ENCODE measurements at regions not wholly inside any gene's neighbourhood (a gene's known extent, or its start where the extent isn't known, plus 50 kb on each side); places are given as distances from the start of the nearest gene placed in this dataset.

DNA sequence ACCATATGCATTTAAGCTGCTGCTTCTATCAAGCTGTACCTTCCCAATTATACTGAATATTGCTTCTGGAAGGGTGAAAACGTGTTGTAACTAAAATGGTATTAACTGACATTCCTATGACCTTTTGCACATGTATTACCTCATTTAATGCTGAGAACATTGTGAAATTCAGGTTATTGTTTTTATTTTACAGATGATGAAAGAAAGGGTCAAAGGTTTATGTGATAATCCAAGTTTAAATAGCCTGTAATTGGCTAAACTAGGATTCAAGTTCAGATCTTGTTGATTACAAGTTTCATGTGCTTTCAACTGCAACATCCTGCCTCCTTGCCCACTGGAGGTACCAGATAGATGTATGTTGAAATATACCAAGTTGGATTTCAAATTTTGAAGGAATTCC, 433.3 kb upstream of the PRICKLE1 start:
- WGBS, 2 donors: 54 to 60% methylated on average over 1 of the region's 1 CpG
- TF ChIP-seq, protein P1, sequence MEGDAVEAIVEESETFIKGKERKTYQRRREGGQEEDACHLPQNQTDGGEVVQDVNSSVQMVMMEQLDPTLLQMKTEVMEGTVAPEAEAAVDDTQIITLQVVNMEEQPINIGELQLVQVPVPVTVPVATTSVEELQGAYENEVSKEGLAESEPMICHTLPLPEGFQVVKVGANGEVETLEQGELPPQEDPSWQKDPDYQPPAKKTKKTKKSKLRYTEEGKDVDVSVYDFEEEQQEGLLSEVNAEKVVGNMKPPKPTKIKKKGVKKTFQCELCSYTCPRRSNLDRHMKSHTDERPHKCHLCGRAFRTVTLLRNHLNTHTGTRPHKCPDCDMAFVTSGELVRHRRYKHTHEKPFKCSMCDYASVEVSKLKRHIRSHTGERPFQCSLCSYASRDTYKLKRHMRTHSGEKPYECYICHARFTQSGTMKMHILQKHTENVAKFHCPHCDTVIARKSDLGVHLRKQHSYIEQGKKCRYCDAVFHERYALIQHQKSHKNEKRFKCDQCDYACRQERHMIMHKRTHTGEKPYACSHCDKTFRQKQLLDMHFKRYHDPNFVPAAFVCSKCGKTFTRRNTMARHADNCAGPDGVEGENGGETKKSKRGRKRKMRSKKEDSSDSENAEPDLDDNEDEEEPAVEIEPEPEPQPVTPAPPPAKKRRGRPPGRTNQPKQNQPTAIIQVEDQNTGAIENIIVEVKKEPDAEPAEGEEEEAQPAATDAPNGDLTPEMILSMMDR (IDR thresholded peaks at IDR 0.05): no peak
- TF ChIP-seq POLR2A (IDR thresholded peaks at IDR 0.05): no peak
- intact Hi-C loops (cut with DNase I; ENCODE audit: low total_unique reads): no loop called here
- H3K4me3 ChIP-seq (ENCODE audit: low read depth, poor library complexity, severe bottlenecking): no peak overlapping the region
- DNase-seq (ENCODE audit: low spot score in 2 of 2): no peak

DNA sequence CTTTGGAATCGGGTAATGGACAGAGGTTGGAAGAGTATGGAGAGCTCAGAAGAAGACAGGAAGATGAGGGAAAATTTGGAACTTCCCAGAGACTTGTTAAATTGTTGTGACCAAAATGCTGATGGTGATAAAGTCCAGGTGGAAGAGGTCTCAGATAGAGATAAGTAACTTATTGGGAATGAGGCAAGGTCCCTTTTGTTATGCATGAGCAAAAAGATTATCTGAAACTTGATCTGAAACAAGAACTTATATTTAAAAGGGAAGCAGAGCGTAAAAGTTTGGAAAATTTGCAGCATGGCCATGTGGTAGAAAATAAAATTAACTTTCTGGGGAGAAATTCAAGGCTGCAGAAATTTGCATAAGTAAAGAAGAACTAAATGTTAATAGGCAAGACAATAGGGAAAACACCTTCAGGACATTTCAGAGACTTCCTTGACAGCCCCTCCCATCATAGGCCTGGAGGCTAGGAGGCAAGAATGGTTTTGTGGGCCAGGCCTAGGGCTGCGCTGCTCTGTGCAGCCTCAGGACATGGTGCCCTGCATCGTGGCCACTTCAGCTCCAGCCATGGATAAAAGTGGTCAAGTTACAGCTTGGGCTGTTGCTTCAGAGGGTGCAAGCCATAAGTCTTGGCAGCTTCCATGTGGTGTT, 425.7 kb upstream of the PRICKLE1 start:
- TF ChIP-seq POLR2A (IDR thresholded peaks at IDR 0.05): no peak
- TF ChIP-seq, protein P1 (IDR thresholded peaks at IDR 0.05): no peak
- intact Hi-C loops (cut with DNase I; ENCODE audit: low total_unique reads): no loop called here
- H3K4me3 ChIP-seq (ENCODE audit: low read depth, poor library complexity, severe bottlenecking): no peak overlapping the region
- no peak for DNase-seq (ENCODE audit: low spot score in 2 of 2)
- 87 to 95% methylated on average over 4 of the region's 4 CpGs for WGBS, 2 donors

DNA sequence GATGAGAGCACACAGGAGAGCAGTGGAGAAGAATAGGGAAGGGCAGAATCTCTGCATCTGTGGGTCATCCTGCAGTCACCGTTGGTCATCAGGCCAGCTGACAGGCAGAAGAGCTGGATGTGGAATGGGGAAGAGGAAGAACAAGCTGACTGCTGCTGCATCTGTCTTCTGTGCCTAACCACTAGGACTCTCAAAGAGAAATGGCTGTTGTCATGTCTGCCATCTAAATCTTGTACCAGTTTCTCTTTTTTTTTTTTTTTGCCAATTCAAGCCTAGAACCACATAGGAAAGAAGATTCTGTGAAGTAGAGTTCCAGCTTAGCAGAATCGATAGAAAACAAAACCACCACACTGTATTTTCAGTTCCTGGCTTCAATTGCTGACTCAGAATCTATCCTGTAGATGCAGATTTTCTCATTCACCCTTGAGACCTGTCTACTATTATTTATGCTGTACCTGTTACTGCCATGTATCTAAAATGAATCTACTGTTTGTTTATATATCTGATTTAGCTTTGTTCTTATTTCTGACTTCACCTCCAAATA, 421.9 kb upstream of the PRICKLE1 start:
- 67 to 76% methylated on average over 2 of the region's 2 CpGs for WGBS, 2 donors
- no peak for DNase-seq (ENCODE audit: low spot score in 2 of 2)
- intact Hi-C loops (cut with DNase I; ENCODE audit: low total_unique reads): no loop called here

DNA sequence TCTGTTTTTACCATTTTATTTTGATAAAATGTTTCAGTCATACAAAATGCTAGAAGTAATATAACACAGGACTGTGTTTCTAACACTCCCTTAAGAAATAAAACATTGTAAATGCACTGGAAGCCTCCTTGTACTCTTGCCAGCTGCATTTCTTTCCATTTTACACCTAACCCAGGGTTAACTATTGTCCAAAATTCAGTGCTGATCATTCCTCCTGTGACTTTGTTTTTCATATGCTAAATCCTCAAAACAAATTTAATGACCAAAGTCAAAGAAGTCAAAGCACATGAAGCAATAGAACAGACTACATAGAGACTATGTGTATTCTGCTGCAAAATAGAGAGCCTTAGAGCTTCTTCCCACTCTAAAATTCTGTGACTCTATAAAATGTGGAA, 420.3 kb upstream of the PRICKLE1 start:
- intact Hi-C loops (cut with DNase I; ENCODE audit: low total_unique reads): no loop called here
- no peak for DNase-seq (ENCODE audit: low spot score in 2 of 2)
- no peak overlapping the region for H3K4me3 ChIP-seq (ENCODE audit: low read depth, poor library complexity, severe bottlenecking)
- TF ChIP-seq, protein P1 (IDR thresholded peaks at IDR 0.05): no peak
- no peak for TF ChIP-seq POLR2A (IDR thresholded peaks at IDR 0.05)

More for the DNA sequence above, 421.9 kb upstream of the PRICKLE1 start:
- H3K4me3 ChIP-seq (ENCODE audit: low read depth, poor library complexity, severe bottlenecking): no peak overlapping the region
- TF ChIP-seq POLR2A (IDR thresholded peaks at IDR 0.05): no peak

DNA sequence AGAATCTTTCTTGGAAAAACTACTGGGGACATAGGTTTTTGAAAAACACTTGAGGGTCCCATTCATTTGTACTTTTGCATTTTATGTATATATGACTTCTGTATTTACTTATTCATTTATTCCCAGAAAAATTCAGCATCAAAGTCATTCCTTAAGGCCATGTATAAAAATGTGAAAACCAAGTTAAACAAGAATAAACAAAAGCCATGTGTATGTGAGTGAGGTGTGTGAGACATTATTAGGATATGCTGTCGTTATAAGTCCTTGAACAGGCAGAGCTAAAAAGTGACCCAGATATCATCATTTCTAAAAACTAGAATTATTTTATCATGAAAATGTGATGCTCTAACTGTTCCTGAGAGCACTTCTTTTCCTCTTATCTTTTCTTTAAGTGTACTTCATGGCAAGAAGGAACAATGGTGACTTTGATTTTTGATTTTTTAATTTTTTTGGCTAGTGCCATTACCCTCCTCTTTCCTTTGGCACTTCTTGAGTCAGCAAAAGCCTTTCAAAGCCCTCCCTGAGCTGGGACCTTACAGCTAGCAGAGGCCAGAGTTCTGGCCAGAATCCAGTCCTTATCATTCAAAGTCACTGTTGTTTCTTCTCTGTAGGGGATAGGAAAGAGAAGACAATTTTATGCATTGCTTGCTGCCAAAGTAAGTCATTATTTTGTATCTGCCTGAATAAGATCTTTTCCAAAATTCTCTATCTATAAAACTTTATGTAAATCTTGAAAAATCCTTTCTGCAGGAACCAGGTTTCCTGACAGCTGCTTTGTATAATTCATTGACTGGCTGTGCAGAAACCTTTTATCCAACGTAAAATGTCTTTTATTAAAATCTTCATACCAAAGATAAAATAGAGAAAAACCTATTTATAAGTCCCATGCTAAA, 419.7 kb upstream of the PRICKLE1 start:
- TF ChIP-seq, protein P1 (IDR thresholded peaks at IDR 0.05): no peak
- no peak for TF ChIP-seq POLR2A (IDR thresholded peaks at IDR 0.05)
- intact Hi-C loops (cut with DNase I; ENCODE audit: low total_unique reads): no loop called here
- no peak for DNase-seq (ENCODE audit: low spot score in 2 of 2)
- WGBS, 2 donors: 67 to 79% methylated on average over 2 of the region's 2 CpGs
- no peak overlapping the region for H3K4me3 ChIP-seq (ENCODE audit: low read depth, poor library complexity, severe bottlenecking)

DNA sequence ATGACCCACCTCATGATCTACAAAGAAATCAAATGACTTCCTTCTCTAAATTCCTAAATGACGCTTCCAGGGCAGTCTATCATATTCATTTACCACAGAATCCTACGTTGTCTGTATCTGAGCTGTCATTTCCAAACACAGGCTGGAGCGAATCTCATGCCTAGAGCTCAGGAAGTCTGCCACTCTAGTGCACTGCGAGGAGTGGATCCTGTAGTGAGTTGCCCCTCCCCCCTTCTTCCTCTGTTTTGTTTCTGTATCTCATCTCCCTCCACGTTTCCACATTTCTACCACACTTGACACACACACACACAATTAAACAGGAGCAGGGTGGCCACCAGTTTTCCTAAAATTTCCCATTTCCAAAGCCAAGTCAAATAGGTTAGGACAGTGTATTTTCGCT, 415.4 kb upstream of the PRICKLE1 start:
- no peak for DNase-seq (ENCODE audit: low spot score in 2 of 2)
- intact Hi-C loops (cut with DNase I; ENCODE audit: low total_unique reads): no loop called here
- WGBS, 2 donors: 52% methylated on average over 6 of the region's 6 CpGs
- TF ChIP-seq POLR2A (IDR thresholded peaks at IDR 0.05): no peak
- TF ChIP-seq, protein P1 (IDR thresholded peaks at IDR 0.05): no peak
- H3K4me3 ChIP-seq (ENCODE audit: low read depth, poor library complexity, severe bottlenecking): no peak overlapping the region
